HepG2 (cell line): ENCODE measurements at regions not wholly inside any gene's neighbourhood (a gene's known extent, or its start where the extent isn't known, plus 50 kb on each side); places are given as distances from the start of the nearest gene placed in this dataset.

ENCODE experiments used
- ATF4 ChIP-seq, 2 experiments: fragments of 450-650 bp in 1 of 2; sonication (generic) in 1 of 2; formaldehyde crosslinking; IDR thresholded peaks; 2 replicates each; pipeline versions ENCODE4 v1.5.0 to v1.8.0; 2020 to 2022; ENCODE audit warnings: mild to moderate bottlenecking in 1 of 2, missing genetic modification reagents in 1 of 2
- BRD4 ChIP-seq: sonication (generic); formaldehyde crosslinking; IDR thresholded peaks from 2 replicates; pipeline ENCODE4 v1.4.0; 2020; ENCODE audit warnings: missing genetic modification reagents
- CAMTA2 ChIP-seq: sonication (generic); formaldehyde crosslinking; IDR thresholded peaks from 2 replicates; pipeline ENCODE4 v1.4.0; 2020; ENCODE audit warnings: mild to moderate bottlenecking, missing genetic modification reagents, borderline replicate concordance
- CHCHD3 ChIP-seq: sonication (generic); formaldehyde crosslinking; IDR thresholded peaks from 2 replicates; pipeline ENCODE4 v1.8.0; 2022; ENCODE audit warnings: mild to moderate bottlenecking, missing genetic modification reagents, moderate library complexity
- CREBL2 ChIP-seq: sonication (generic); formaldehyde crosslinking; IDR thresholded peaks from 2 replicates; pipeline ENCODE4 v1.8.1; 2023; ENCODE audit warnings: missing genetic modification reagents, mild to moderate bottlenecking, borderline replicate concordance
- DBP ChIP-seq: sonication (generic); formaldehyde crosslinking; IDR thresholded peaks from 2 replicates; pipeline ENCODE4 v1.4.0; 2020; ENCODE audit warnings: missing genetic modification reagents; ENCODE audit errors: not compliant biosample characterization
- IKZF1 ChIP-seq: fragments of 450-650 bp; IDR thresholded peaks from 2 replicates; pipeline ENCODE4 v1.7.1; 2016
- NPAS2 ChIP-seq: sonication (generic); formaldehyde crosslinking; IDR thresholded peaks from 2 replicates; pipeline ENCODE4 v1.8.0; 2022; ENCODE audit warnings: mild to moderate bottlenecking, missing genetic modification reagents, borderline replicate concordance
- SIX4 ChIP-seq: sonication (generic); formaldehyde crosslinking; IDR thresholded peaks from 2 replicates; pipeline ENCODE4 v1.4.0; 2020; ENCODE audit warnings: missing genetic modification reagents
- TARDBP ChIP-seq: sonication (generic); formaldehyde crosslinking; IDR thresholded peaks from 2 replicates; pipeline ENCODE4 v1.8.0; 2022; ENCODE audit warnings: mild to moderate bottlenecking, missing genetic modification reagents
- ZBED4 ChIP-seq: sonication (generic); formaldehyde crosslinking; IDR thresholded peaks from 2 replicates; pipeline ENCODE4 v1.4.0; 2020; ENCODE audit warnings: missing genetic modification reagents, borderline replicate concordance
- ZBTB1 ChIP-seq: sonication (generic); formaldehyde crosslinking; IDR thresholded peaks from 2 replicates; pipeline ENCODE4 v1.4.0; 2020; ENCODE audit warnings: missing genetic modification reagents, borderline replicate concordance
- ZBTB25 ChIP-seq: IDR thresholded peaks from 2 replicates; pipeline ENCODE4 v1.6.1; 2018; ENCODE audit warnings: missing genetic modification reagents
- ZBTB39 ChIP-seq: sonication (generic); formaldehyde crosslinking; IDR thresholded peaks from 2 replicates; pipeline ENCODE4 v1.5.0; 2020; ENCODE audit warnings: missing genetic modification reagents
- ZMAT3 ChIP-seq: sonication (generic); formaldehyde crosslinking; conservative IDR thresholded peaks from 2 replicates; pipeline ENCODE4 v1.7.0; 2021; ENCODE audit warnings: missing genetic modification reagents
- ZNF329 ChIP-seq: sonication (generic); formaldehyde crosslinking; IDR thresholded peaks from 2 replicates; pipeline ENCODE4 v1.9.0; 2021; ENCODE audit warnings: low read depth, mild to moderate bottlenecking, missing genetic modification reagents
- ZNF501 ChIP-seq: sonication (generic); formaldehyde crosslinking; IDR thresholded peaks from 2 replicates; pipeline ENCODE4 v1.5.1; 2020; ENCODE audit warnings: mild to moderate bottlenecking, moderate library complexity, missing genetic modification reagents
- ZNF773 ChIP-seq: sonication (generic); formaldehyde crosslinking; IDR thresholded peaks from 2 replicates; pipeline ENCODE4 v1.4.0; 2020; ENCODE audit warnings: missing genetic modification reagents, borderline replicate concordance
- ZNF878 ChIP-seq: sonication (generic); formaldehyde crosslinking; IDR thresholded peaks from 2 replicates; pipeline ENCODE4 v1.8.1; 2023; ENCODE audit warnings: mild to moderate bottlenecking, missing genetic modification reagents, moderate library complexity

- no peak for TF ChIP-seq DBP (CRISPR knock-in tag)
- no peak; the same call in 1 of the 2 replicates for TF ChIP-seq ZNF501 (CRISPR knock-in tag)
- TF ChIP-seq SIX4 (CRISPR knock-in tag): no peak
- no peak for TF ChIP-seq ZBTB25 (CRISPR knock-in tag)
- no peak for TF ChIP-seq ZBTB1
- TF ChIP-seq IKZF1: no peak
- TF ChIP-seq ATF4 (CRISPR knock-in tag; IDR thresholded peaks at IDR 0.05): no peak
- no peak for TF ChIP-seq TARDBP (CRISPR knock-in tag)
- TF ChIP-seq ZNF878 (CRISPR knock-in tag): no peak
- TF ChIP-seq ZBTB39 (CRISPR knock-in tag): no peak
- no peak for TF ChIP-seq ZNF773 (CRISPR knock-in tag)
- peak; percentile 26; the same call in 1 of the 2 replicates for TF ChIP-seq ZBED4
- TF ChIP-seq NPAS2 (CRISPR knock-in tag): no peak
- no peak; the same call in 1 of the 2 replicates for TF ChIP-seq BRD4 (CRISPR knock-in tag)
- peak; percentile 78; the same call in 1 of the 2 replicates for TF ChIP-seq CAMTA2 (CRISPR knock-in tag)
- TF ChIP-seq ZNF329: no peak
- TF ChIP-seq CREBL2 (CRISPR knock-in tag): no peak
- TF ChIP-seq ZMAT3 (CRISPR knock-in tag): 0 out of 2 replicates have a peak, but pooled peaks have one; percentile 38
- no peak for TF ChIP-seq CHCHD3 (CRISPR knock-in tag)
These were observed 108.5 kb downstream of the ARF6 start (continued) for GRCh38 chr14:50001151-50001998.
